ENCODE measurements at regions not wholly inside any gene's neighbourhood (a gene's known extent, or its start where the extent isn't known, plus 50 kb on each side); places are given as distances from the start of the nearest gene placed in this dataset.

DNA sequence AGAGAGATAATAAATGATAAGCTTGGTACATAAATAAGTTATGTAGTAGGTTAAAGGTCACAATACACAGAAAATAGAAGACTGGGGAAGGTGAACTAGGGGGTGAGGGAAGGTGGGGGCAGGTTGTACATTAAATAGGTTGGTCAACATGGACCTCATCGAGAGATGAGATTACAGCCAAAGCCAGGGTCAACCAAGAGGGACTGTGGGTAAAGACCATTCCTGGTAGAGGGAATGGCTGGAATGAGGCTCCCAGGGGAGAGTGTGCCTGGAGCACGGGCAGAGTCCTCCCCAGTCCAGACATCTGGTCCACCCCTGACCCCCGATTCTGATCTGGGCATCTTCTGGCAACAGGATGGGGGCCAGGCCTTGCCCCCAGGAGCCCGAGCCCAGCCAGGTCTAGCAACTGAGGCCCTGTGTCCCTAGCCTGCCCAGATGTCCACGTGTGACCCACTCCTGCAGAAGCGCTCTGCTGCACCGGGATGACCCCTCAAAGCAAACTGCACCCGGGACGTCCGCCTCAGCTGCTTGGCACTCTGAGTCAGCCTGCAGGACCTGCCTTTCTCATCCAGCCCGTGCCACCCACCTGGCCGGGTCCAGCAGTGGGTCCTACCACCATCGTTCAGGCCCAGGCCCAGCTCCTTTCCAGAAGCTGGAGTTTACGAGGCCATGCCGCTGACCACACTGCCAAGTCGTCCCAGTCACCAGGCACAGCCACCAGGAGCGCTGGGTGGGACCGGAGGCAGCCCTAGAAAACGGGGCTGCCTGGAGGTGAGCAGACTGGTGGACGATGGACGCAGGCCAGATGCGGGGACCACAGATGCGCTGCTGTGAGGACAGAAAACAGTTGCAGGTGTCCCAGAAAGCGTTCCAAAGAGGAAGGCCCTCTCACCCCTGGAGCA, 56.2 kb upstream of the ID2 start:
- no peak for DNase-seq

- no peak for DNase-seq
Observed at GRCh38 chr2:8626572-8626971, 55.3 kb upstream of the ID2 start.

DNA sequence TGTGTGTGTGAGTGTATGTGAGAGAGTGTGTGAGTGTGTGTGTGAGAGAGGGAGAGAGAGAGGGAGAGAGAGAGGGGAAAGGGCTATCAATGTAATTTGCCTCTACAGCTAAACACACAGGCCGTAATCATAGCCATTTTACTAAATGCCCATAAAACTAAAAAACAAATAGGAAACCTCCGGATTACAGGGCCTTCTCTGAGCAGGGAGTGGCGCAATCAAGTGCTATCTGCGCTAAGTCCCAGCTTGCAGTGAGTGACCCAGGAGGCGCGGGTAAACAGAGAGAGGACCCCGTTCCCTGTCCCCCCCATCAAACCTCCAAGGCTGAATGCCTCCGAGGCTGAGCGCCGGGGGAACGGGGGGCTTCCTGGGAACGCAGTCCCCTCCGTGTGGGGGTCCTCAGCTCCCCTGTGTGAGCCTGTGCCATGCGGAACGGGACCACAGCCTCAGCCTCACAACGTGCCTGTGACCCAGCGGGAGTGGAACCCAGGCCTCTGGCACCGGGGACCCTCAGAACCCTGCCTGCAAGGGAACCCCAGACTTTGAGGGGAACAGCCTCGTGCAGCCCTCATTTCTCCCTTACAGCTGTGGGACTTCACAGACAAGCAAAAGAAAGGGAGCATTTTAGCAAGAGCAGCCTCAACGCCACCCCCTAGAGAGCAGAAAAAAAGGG, 54.7 kb upstream of the ID2 start:
- no peak for DNase-seq

DNA sequence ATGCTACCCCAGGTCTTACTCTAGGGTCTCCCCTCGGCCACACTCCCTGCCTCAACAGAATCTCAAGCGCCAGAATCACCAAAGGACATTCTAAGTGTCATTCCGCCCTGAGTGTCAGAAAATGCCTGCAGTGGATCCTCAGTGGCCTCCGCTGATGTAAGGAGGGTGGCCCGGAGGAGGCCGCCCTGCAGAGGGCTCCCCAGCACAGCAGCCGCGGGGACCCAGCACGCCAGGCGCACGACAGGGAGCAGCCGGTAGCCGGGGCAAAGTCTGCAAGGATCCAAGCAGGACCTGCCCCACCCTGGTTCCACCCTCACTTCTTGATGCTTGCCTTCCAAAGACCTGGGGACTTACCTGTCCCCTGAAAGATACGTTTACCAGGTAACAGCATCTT, 54.2 kb upstream of the ID2 start:
- no peak for DNase-seq

- no peak for DNase-seq
Observed at GRCh38 chr2:8628179-8628865, 53.5 kb upstream of the ID2 start.

DNA sequence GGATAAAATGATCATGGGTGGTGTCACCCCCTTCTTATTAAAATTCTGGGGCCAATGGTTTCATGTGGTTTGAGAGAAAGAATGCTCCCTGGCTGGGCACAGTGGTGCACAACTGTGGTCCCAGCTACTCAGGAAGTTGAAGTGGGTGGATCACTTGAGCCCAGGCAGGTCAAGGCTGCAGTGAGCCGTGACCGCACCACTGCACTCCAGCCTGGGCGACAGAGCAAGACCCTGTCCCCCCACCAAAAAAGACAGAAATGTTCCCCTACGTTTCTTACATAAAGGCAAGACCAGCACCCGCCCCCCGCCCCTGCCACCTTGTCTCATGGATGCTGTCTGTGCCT, 53.0 kb upstream of the ID2 start:
- no peak for DNase-seq

- no peak for DNase-seq
Observed at GRCh38 chr2:8629402-8629801, 52.5 kb upstream of the ID2 start.

DNA sequence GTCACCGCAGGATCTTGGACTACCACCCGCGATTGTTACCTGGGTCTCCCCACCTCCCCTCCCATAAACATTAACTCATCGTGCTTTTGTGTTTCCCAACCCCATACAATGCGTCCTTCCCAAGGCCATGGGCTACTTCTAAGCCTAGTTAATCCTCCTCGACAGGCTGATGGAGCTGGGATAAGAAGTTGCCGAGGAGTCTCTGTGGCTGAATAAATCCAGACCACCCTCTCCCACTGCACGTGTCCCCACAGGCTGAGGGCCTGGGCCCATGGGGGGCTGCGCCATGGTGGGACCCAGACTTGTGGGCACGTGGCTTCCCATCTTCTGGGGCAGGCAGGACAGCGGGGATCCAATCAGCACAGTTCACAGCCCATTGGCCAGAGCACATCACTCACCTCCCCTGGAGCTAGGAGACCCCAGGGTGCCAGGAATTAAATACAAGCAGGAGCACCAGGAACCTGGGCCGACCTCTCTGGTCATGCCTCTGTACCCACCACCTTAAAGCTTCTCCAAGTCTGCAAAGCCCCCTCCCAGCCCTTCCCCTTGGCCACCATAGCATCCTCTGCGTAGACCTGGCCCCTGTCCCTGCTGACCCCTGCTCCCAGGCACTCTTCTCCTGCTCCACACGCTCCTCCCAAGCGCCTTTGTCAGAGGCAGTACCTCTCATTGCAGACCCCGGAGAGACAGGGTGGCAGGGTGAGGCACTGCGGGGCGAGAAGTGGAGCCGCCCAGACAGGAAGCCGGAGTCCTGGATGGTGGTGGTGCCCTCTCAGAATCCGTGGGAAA, 51.0 kb upstream of the ID2 start:
- no peak for DNase-seq

GRCh38 chr2:8631465-8632005, 50.3 kb upstream of the ID2 start:
- no peak for DNase-seq
